DMS 273 (cell line): ENCODE measurements at regions not wholly inside any gene's neighbourhood (a gene's known extent, or its start where the extent isn't known, plus 50 kb on each side); places are given as distances from the start of the nearest gene placed in this dataset.

Source experiments
- DNase-seq: peaks from one replicate; lab custom pipeline; 2025; ENCODE audit not compliant: unreplicated experiment; lab: John Stamatoyannopoulos, UW

GRCh38 chr1:95966866-95967265 is 732.9 kb downstream of the RWDD3 start:
- no peak for DNase-seq

GRCh38 chr1:95974586-95974985 is 740.6 kb downstream of the RWDD3 start:
- no peak for DNase-seq

- no peak for DNase-seq
These were observed 738.9 kb upstream of the PTBP2 start for GRCh38 chr1:95982711-95983110.

- DNase-seq, result no peak
These were observed 737.8 kb upstream of the PTBP2 start for GRCh38 chr1:95983831-95984230.

GRCh38 chr1:95984798-95985374 is 736.7 kb upstream of the PTBP2 start:
- DNase-seq, result no peak

- no peak for DNase-seq
These were observed 731.6 kb upstream of the PTBP2 start for GRCh38 chr1:95990033-95990432.

GRCh38 chr1:95991787-95992520 is 729.6 kb upstream of the PTBP2 start:
- DNase-seq, result no peak

- no peak for DNase-seq
These were observed 726.9 kb upstream of the PTBP2 start for GRCh38 chr1:95994643-95995042.

- DNase-seq, result no peak
These were observed 719.4 kb upstream of the PTBP2 start for GRCh38 chr1:96002201-96002600.

- no peak for DNase-seq
These were observed 718.3 kb upstream of the PTBP2 start for GRCh38 chr1:96002969-96003964.

GRCh38 chr1:96009831-96010434 is 711.7 kb upstream of the PTBP2 start:
- DNase-seq, result no peak

GRCh38 chr1:96011606-96012005 is 710.0 kb upstream of the PTBP2 start:
- DNase-seq, result no peak

GRCh38 chr1:96016219-96016618 is 705.4 kb upstream of the PTBP2 start:
- DNase-seq, result peak; percentile 14

- DNase-seq, result no peak
These were observed 701.2 kb upstream of the PTBP2 start for GRCh38 chr1:96020378-96020777.

- no peak for DNase-seq
These were observed 696.5 kb upstream of the PTBP2 start for GRCh38 chr1:96025062-96025461.

GRCh38 chr1:96028071-96028470 is 693.5 kb upstream of the PTBP2 start:
- DNase-seq, result no peak

GRCh38 chr1:96030312-96030711 is 691.3 kb upstream of the PTBP2 start:
- no peak for DNase-seq

- no peak for DNase-seq
These were observed 687.6 kb upstream of the PTBP2 start for GRCh38 chr1:96034006-96034405.

- DNase-seq, result no peak
These were observed 684.8 kb upstream of the PTBP2 start for GRCh38 chr1:96036763-96037162.

GRCh38 chr1:96038636-96039035 is 682.9 kb upstream of the PTBP2 start:
- no peak for DNase-seq

GRCh38 chr1:96039910-96040309 is 681.7 kb upstream of the PTBP2 start:
- DNase-seq, result no peak
